ENCODE measurements at regions not wholly inside any gene's neighbourhood (a gene's known extent, or its start where the extent isn't known, plus 50 kb on each side); places are given as distances from the start of the nearest gene placed in this dataset.

DNA sequence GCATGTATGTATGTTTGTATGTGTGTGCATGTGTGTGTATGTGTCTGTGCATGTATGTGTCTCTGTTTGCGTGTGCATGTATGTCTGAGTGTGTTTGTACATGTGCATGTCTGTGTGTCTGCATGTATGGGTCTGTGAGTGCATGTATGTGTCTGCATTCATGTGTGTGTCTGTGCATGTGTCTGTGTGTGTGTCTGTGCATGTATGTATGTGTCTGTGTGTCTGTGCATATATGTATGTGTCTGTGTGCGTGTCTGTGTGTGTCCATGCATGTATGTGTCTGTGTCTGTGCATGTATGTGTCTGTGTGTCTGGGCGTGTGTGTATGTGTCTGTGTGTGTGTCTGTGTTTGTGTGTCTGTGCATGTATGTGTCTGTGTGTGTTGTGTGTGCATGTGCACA, 49.9 kb upstream of the DIP2C start:
- no peak overlapping the region for H3K27ac Mint-ChIP-seq
- H3K27me3 Mint-ChIP-seq (ENCODE audit: insufficient read depth, low read depth, poor library complexity): no peaks in the 10 kb centered on the region
- Histone ChIP-seq H4K20me1 (replicated peaks; ENCODE audit: insufficient read depth) (no peaks in the 10 kb centered on the region), H2AFZ (no peak overlapping the region), H3K4me2 (no peak overlapping the region), H3F3A (replicated peaks; ENCODE audit: low read depth) (no peaks in the 10 kb centered on the region), H3K4me3 (no peak overlapping the region), H3K4me1 (ENCODE audit: insufficient read depth) (no peaks in the 10 kb centered on the region), H3K9me2 (ENCODE audit: insufficient read depth) (no peaks in the 10 kb centered on the region), H3K36me3 (ENCODE audit: insufficient read depth) (no peaks in the 10 kb centered on the region; the same call in 1 of the 2 replicates), H3K27ac (ENCODE audit: low read depth) (no peak overlapping the region), H3K79me2 (replicated peaks; ENCODE audit: insufficient read depth) (no peaks in the 10 kb centered on the region), H3K27me3 (ENCODE audit: insufficient read depth) (no peaks in the 10 kb centered on the region)
- peaks cover 11% of the 10 kb centered on the region; the same call in 1 of the 3 replicates for H3K36me3 Mint-ChIP-seq (ENCODE audit: low read depth)
- no peak overlapping the region for H3K4me3 Mint-ChIP-seq
- peaks cover 5% of the 10 kb centered on the region; the same call in 2 of the 3 replicates for H3K4me1 Mint-ChIP-seq
- DNase-seq (ENCODE audit: low spot score) (no peak), ATAC-seq (no peak)
- peaks cover 22% of the 10 kb centered on the region for H3K9me3 Mint-ChIP-seq
- no peak for TF ChIP-seq STAT1 (IDR thresholded peaks at IDR 0.05; ENCODE audit: unreplicated experiment)
- no peak for TF ChIP-seq POLR2AphosphoS5 (IDR thresholded peaks at IDR 0.05; ENCODE audit: low read depth)
- TF ChIP-seq CREB1 (CRISPR knock-in tag; IDR thresholded peaks at IDR 0.05; ENCODE audit: low read depth): no peak
- TF ChIP-seq, protein P1, sequence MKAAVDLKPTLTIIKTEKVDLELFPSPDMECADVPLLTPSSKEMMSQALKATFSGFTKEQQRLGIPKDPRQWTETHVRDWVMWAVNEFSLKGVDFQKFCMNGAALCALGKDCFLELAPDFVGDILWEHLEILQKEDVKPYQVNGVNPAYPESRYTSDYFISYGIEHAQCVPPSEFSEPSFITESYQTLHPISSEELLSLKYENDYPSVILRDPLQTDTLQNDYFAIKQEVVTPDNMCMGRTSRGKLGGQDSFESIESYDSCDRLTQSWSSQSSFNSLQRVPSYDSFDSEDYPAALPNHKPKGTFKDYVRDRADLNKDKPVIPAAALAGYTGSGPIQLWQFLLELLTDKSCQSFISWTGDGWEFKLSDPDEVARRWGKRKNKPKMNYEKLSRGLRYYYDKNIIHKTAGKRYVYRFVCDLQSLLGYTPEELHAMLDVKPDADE (IDR thresholded peaks at IDR 0.05): no peak
- TF ChIP-seq EZH2phosphoT487 (IDR thresholded peaks at IDR 0.05; ENCODE audit: unreplicated experiment): no peak
- TF ChIP-seq EZH2 (IDR thresholded peaks at IDR 0.05; ENCODE audit: low read depth, unreplicated experiment): no peak
- TF ChIP-seq ZNF114 (CRISPR knock-in tag; IDR thresholded peaks at IDR 0.05): no peak
- TF ChIP-seq, protein P2, sequence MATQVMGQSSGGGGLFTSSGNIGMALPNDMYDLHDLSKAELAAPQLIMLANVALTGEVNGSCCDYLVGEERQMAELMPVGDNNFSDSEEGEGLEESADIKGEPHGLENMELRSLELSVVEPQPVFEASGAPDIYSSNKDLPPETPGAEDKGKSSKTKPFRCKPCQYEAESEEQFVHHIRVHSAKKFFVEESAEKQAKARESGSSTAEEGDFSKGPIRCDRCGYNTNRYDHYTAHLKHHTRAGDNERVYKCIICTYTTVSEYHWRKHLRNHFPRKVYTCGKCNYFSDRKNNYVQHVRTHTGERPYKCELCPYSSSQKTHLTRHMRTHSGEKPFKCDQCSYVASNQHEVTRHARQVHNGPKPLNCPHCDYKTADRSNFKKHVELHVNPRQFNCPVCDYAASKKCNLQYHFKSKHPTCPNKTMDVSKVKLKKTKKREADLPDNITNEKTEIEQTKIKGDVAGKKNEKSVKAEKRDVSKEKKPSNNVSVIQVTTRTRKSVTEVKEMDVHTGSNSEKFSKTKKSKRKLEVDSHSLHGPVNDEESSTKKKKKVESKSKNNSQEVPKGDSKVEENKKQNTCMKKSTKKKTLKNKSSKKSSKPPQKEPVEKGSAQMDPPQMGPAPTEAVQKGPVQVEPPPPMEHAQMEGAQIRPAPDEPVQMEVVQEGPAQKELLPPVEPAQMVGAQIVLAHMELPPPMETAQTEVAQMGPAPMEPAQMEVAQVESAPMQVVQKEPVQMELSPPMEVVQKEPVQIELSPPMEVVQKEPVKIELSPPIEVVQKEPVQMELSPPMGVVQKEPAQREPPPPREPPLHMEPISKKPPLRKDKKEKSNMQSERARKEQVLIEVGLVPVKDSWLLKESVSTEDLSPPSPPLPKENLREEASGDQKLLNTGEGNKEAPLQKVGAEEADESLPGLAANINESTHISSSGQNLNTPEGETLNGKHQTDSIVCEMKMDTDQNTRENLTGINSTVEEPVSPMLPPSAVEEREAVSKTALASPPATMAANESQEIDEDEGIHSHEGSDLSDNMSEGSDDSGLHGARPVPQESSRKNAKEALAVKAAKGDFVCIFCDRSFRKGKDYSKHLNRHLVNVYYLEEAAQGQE (IDR thresholded peaks at IDR 0.05; ENCODE audit: unreplicated experiment): no peak
- no peak for TF ChIP-seq JUNB (IDR thresholded peaks at IDR 0.05; ENCODE audit: unreplicated experiment)
- TF ChIP-seq, protein P3, sequence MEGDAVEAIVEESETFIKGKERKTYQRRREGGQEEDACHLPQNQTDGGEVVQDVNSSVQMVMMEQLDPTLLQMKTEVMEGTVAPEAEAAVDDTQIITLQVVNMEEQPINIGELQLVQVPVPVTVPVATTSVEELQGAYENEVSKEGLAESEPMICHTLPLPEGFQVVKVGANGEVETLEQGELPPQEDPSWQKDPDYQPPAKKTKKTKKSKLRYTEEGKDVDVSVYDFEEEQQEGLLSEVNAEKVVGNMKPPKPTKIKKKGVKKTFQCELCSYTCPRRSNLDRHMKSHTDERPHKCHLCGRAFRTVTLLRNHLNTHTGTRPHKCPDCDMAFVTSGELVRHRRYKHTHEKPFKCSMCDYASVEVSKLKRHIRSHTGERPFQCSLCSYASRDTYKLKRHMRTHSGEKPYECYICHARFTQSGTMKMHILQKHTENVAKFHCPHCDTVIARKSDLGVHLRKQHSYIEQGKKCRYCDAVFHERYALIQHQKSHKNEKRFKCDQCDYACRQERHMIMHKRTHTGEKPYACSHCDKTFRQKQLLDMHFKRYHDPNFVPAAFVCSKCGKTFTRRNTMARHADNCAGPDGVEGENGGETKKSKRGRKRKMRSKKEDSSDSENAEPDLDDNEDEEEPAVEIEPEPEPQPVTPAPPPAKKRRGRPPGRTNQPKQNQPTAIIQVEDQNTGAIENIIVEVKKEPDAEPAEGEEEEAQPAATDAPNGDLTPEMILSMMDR (conservative IDR thresholded peaks at IDR 0.05; ENCODE audit: low read depth in 2 of 2): no peak
- no peak for TF ChIP-seq ZNF331 (CRISPR knock-in tag; IDR thresholded peaks at IDR 0.05; ENCODE audit: low read depth)

Data from GM23338 (cell line).